SK-N-SH (cell line): ENCODE measurements at regions not wholly inside any gene's neighbourhood (a gene's known extent, or its start where the extent isn't known, plus 50 kb on each side); places are given as distances from the start of the nearest gene placed in this dataset.

ENCODE experiments used
- CTCF ChIA-PET: fragments of 300-600, 350-600 bp; formaldehyde crosslinking; extraction: SDS; loops from one replicate; lab custom pipeline; 2021; lab: Yijun Ruan, JAX
- POLR2A ChIA-PET: fragments of 350-600 bp; sonication (Branson Sonifier 250); formaldehyde crosslinking; extraction: SDS; loops from one replicate; lab custom pipeline; 2020; ENCODE audit warnings: antibody characterized with exemption, inconsistent platforms; lab: Yijun Ruan, JAX
- DNase-seq: peaks from one replicate; pipeline ENCODE4 v3.0.0; 2012
- H2AFZ ChIP-seq: fragments of 200-600 bp; sonication (generic); 2 replicates; pipeline ENCODE4 v1.8.1; 2016; ENCODE audit warnings: antibody characterized with exemption, mild to moderate bottlenecking, low read depth
- H3F3A ChIP-seq: fragments of 200-600 bp; sonication (generic); replicated peaks from 2 replicates; pipeline ENCODE3; 2016; ENCODE audit warnings: antibody characterized with exemption, mild to moderate bottlenecking; ENCODE audit not compliant: insufficient read depth
- H3K27ac ChIP-seq, 2 experiments: fragments of 200-500 bp in 1 of 2; fragments of 200-600 bp in 1 of 2; sonication (Bioruptor generic) in 1 of 2; sonication (generic), shearing (Covaris generic) in 1 of 2; 2 replicates each; pipeline versions ENCODE4 v1.5.1 to v1.6.1; 2014 to 2016; ENCODE audit warnings: low read depth in 2 of 2, inconsistent platforms in 1 of 2, low read length in 1 of 2, mild to moderate bottlenecking in 1 of 2, mixed read lengths in 1 of 2
- H3K27me3 ChIP-seq: fragments of 200-600 bp; sonication (generic), shearing (Covaris generic); 2 replicates; pipeline ENCODE4 v1.6.1; 2016; ENCODE audit warnings: mixed run types; ENCODE audit not compliant: insufficient read depth
- H3K36me3 ChIP-seq, 2 experiments: fragments of 200-500 bp in 1 of 2; fragments of 200-600 bp in 1 of 2; sonication (Bioruptor generic) in 1 of 2; sonication (generic) in 1 of 2; replicated peaks in 1 of 2; 2 replicates each; pipeline versions ENCODE3 to v1.5.1; 2014 to 2016; ENCODE audit warnings: low read length in 1 of 2, mild to moderate bottlenecking in 1 of 2; ENCODE audit not compliant: insufficient read depth in 2 of 2, control insufficient read depth in 1 of 2
- H3K4me1 ChIP-seq, 2 experiments: fragments of 200-500 bp in 1 of 2; fragments of 200-600 bp in 1 of 2; sonication (Bioruptor generic) in 1 of 2; sonication (generic), shearing (Covaris generic) in 1 of 2; 2 replicates each; pipeline versions ENCODE4 v1.5.1 to v1.6.1; 2014 to 2016; ENCODE audit warnings: low read depth in 1 of 2, low read length in 1 of 2, mixed run types in 1 of 2; ENCODE audit not compliant: insufficient read depth in 2 of 2, control insufficient read depth in 1 of 2
- H3K4me2 ChIP-seq: fragments of 200-600 bp; sonication (generic), shearing (Covaris generic); 2 replicates; pipeline ENCODE4 v1.6.1; 2017; ENCODE audit warnings: mixed run types
- H3K4me3 ChIP-seq, 2 experiments: fragments of 200-500 bp in 1 of 2; fragments of 200-600 bp in 1 of 2; sonication (Bioruptor generic) in 1 of 2; sonication (generic), shearing (Covaris generic) in 1 of 2; 2 replicates each; pipeline versions ENCODE4 v1.5.1 to v1.8.1; 2014 to 2016; ENCODE audit warnings: low read depth in 2 of 2, inconsistent platforms in 1 of 2, low read length in 1 of 2, mild to moderate bottlenecking in 1 of 2, mixed read lengths in 1 of 2, moderate library complexity in 1 of 2
- H3K79me2 ChIP-seq: fragments of 200-600 bp; sonication (generic); 2 replicates; pipeline ENCODE4 v1.8.1; 2017; ENCODE audit warnings: mild to moderate bottlenecking; ENCODE audit not compliant: insufficient read depth
- H3K9ac ChIP-seq: fragments of 200-600 bp; sonication (generic); 2 replicates; pipeline ENCODE4 v1.6.1; 2017; ENCODE audit warnings: mixed run types
- H3K9me2 ChIP-seq: fragments of 200-600 bp; sonication (generic); 2 replicates; pipeline ENCODE4 v1.6.1; 2017; ENCODE audit warnings: mixed run types
- H3K9me3 ChIP-seq: fragments of 200-600 bp; sonication (generic); 2 replicates; pipeline ENCODE4 v1.6.1; 2017; ENCODE audit warnings: mixed run types, mild to moderate bottlenecking, moderate library complexity
- H4K20me1 ChIP-seq: fragments of 200-600 bp; sonication (generic); 2 replicates; pipeline ENCODE4 v1.6.1; 2017; ENCODE audit warnings: mild to moderate bottlenecking, mixed run types; ENCODE audit not compliant: insufficient read depth
- CHD2 ChIP-seq: fragments of 150-350 bp; IDR thresholded peaks from 2 replicates; pipeline ENCODE4 v1.6.1; 2018; ENCODE audit warnings: low read length; ENCODE audit not compliant: partially characterized antibody
- GATA2 ChIP-seq: sonication (generic); formaldehyde crosslinking; IDR thresholded peaks from 2 replicates; pipeline ENCODE4 v1.5.0; 2020; ENCODE audit warnings: mild to moderate bottlenecking, missing genetic modification reagents
- JUND ChIP-seq: IDR thresholded peaks from 2 replicates; pipeline ENCODE4 v1.4.0; 2012
- MEF2A ChIP-seq: IDR thresholded peaks from 2 replicates; pipeline ENCODE4 v1.4.0; 2012; ENCODE audit warnings: low read depth, borderline replicate concordance
- NRF1 ChIP-seq: IDR thresholded peaks from 2 replicates; pipeline ENCODE4 v1.6.1; 2012; ENCODE audit warnings: low read depth, mild to moderate bottlenecking, low read length
- RFX5 ChIP-seq: IDR thresholded peaks from 2 replicates; pipeline ENCODE4 v1.6.1; 2012; ENCODE audit warnings: mild to moderate bottlenecking, improper control_type of control experiment, low read length
- SMC3 ChIP-seq: IDR thresholded peaks from 2 replicates; pipeline ENCODE4 v1.6.1; 2012; ENCODE audit warnings: low read depth, low read length, improper control_type of control experiment
- TCF12 ChIP-seq: IDR thresholded peaks from 2 replicates; pipeline ENCODE4 v1.4.0; 2012
- TEAD4 ChIP-seq: IDR thresholded peaks from 2 replicates; pipeline ENCODE4 v1.4.0; 2012; ENCODE audit warnings: mild to moderate bottlenecking, borderline replicate concordance; ENCODE audit not compliant: insufficient read depth
- WGBS: methylation state at CpG from one replicate; pipeline ENCODE4 v1.1.6; 2017; ENCODE audit warnings: low lambda C conversion rate; 5-methylcytosine and 5-hydroxymethylcytosine counted together
- TF ChIP-seq, protein P1 (sequence below): fragments of 150-350 bp; IDR thresholded peaks from 2 replicates; pipeline ENCODE4 v1.6.1; 2016; ENCODE audit warnings: mild to moderate bottlenecking, low read depth, low read length
- TF ChIP-seq, protein P2 (sequence below): fragments of 150-350 bp; IDR thresholded peaks from 2 replicates; pipeline ENCODE4 v1.6.1; 2017; ENCODE audit warnings: antibody characterized with exemption, low read length, low read depth, borderline replicate concordance
- TF ChIP-seq, protein P3 (sequence below): IDR thresholded peaks from 2 replicates; pipeline ENCODE4 v1.6.1; 2012; ENCODE audit warnings: mild to moderate bottlenecking, low read depth, low read length, moderate library complexity
- TF ChIP-seq, protein P4 (sequence below): IDR thresholded peaks from 2 replicates; pipeline ENCODE4 v1.4.0; 2012; ENCODE audit warnings: low read depth

DNA sequence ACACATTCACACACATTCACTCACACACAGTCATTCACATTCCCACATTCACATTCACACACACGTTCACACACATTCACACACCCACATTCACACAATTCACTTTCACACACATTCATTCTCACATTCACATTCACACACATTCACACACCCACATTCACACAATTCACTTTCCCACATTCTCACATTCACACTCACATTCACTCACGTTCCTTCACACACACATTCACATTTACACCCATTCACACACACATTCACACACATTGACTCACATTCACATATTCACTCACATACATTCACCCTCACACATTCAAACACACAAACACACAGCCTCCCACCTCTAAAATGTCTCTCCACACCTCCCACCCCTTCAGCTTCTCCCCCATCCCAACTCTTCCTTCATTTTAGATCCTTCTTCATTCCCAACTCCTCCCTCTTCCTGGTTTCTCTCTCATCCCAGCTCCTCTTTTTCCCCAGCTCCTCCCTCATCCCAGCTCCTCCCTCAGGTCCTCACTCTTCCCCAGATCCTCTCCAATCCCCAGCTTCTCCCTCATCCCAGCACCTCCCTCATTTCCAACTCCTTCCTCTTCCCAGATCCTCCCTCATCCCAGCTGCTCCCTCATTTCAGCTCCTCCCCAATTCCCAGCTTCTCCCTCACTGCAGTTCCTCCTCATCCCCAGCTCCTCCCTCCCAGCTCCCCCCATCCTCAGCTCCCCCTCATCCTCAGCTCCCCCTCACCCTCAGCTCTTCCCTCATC is 111.0 kb downstream of the FAM53A start:
- H3K4me2 ChIP-seq: no peak overlapping the region
- POLR2A ChIA-PET: no interaction called here
- H3K79me2 ChIP-seq: no peaks in the 10 kb centered on the region
- H4K20me1 ChIP-seq: no peaks in the 10 kb centered on the region
- H2AFZ ChIP-seq: no peak overlapping the region
- no peak for DNase-seq
- no peaks in the 10 kb centered on the region for H3K9me2 ChIP-seq
- no peaks in the 10 kb centered on the region for H3K36me3 ChIP-seq
- no peak overlapping the region for H3K27ac ChIP-seq
- no peaks in the 10 kb centered on the region for H3K9me3 ChIP-seq
- peaks cover 0 to under 1% of the 10 kb centered on the region in 2 experiments; a peak in 1 of 4 replicates for H3K4me1 ChIP-seq
- no peak for TF ChIP-seq TEAD4
- no peak for TF ChIP-seq NRF1
- TF ChIP-seq MEF2A: no peak
- TF ChIP-seq, protein P1, sequence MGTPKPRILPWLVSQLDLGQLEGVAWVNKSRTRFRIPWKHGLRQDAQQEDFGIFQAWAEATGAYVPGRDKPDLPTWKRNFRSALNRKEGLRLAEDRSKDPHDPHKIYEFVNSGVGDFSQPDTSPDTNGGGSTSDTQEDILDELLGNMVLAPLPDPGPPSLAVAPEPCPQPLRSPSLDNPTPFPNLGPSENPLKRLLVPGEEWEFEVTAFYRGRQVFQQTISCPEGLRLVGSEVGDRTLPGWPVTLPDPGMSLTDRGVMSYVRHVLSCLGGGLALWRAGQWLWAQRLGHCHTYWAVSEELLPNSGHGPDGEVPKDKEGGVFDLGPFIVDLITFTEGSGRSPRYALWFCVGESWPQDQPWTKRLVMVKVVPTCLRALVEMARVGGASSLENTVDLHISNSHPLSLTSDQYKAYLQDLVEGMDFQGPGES: no peak
- no peak for TF ChIP-seq CHD2
- TF ChIP-seq, protein P2, sequence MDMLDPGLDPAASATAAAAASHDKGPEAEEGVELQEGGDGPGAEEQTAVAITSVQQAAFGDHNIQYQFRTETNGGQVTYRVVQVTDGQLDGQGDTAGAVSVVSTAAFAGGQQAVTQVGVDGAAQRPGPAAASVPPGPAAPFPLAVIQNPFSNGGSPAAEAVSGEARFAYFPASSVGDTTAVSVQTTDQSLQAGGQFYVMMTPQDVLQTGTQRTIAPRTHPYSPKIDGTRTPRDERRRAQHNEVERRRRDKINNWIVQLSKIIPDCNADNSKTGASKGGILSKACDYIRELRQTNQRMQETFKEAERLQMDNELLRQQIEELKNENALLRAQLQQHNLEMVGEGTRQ: no peak
- TF ChIP-seq GATA2 (CRISPR knock-in tag): no peak
- TF ChIP-seq SMC3: no peak
- TF ChIP-seq RFX5: no peak
- TF ChIP-seq, protein P3, sequence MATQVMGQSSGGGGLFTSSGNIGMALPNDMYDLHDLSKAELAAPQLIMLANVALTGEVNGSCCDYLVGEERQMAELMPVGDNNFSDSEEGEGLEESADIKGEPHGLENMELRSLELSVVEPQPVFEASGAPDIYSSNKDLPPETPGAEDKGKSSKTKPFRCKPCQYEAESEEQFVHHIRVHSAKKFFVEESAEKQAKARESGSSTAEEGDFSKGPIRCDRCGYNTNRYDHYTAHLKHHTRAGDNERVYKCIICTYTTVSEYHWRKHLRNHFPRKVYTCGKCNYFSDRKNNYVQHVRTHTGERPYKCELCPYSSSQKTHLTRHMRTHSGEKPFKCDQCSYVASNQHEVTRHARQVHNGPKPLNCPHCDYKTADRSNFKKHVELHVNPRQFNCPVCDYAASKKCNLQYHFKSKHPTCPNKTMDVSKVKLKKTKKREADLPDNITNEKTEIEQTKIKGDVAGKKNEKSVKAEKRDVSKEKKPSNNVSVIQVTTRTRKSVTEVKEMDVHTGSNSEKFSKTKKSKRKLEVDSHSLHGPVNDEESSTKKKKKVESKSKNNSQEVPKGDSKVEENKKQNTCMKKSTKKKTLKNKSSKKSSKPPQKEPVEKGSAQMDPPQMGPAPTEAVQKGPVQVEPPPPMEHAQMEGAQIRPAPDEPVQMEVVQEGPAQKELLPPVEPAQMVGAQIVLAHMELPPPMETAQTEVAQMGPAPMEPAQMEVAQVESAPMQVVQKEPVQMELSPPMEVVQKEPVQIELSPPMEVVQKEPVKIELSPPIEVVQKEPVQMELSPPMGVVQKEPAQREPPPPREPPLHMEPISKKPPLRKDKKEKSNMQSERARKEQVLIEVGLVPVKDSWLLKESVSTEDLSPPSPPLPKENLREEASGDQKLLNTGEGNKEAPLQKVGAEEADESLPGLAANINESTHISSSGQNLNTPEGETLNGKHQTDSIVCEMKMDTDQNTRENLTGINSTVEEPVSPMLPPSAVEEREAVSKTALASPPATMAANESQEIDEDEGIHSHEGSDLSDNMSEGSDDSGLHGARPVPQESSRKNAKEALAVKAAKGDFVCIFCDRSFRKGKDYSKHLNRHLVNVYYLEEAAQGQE: no peak
- TF ChIP-seq TCF12: no peak
- TF ChIP-seq JUND: no peak
- TF ChIP-seq, protein P4, sequence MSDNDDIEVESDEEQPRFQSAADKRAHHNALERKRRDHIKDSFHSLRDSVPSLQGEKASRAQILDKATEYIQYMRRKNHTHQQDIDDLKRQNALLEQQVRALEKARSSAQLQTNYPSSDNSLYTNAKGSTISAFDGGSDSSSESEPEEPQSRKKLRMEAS: no peak
- no peak overlapping the region for H3K4me3 ChIP-seq
- CTCF ChIA-PET: interaction anchor here (1.0 to 1.8 kb wide), 5 partner anchors 9 to 217 kb away, joined by 3 to 7 read pairs (median 3); no protein-coding TSS in a partner anchor
- WGBS: 76% methylated on average over 2 of the region's 2 CpGs
- H3K27me3 ChIP-seq: no peaks in the 10 kb centered on the region
- H3F3A ChIP-seq: no peaks in the 10 kb centered on the region
- no peak overlapping the region for H3K9ac ChIP-seq
